ENCODE measurements at regions not wholly inside any gene's neighbourhood (a gene's known extent, or its start where the extent isn't known, plus 50 kb on each side); places are given as distances from the start of the nearest gene placed in this dataset.

DNA sequence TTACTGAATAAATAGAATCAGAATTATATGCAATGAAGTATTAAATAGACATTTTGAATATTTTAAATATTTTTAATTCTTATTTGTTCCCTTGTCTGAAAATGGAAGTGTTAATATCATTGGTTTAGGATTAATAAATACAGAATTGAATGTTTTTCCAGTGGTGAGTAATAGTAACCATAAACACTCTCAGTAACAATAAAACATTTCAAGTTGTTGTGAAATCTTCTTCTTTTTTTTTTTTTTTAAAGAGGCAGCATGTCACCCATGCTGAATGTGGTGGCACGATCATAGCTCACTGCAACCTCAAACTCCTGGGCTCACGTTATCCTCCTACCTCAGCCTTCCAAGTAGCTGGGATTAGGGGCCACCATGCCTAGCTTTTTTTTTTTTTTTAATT is 86.2 kb upstream of the ZBTB18 start (continued):
- TF ChIP-seq BCL11A (IDR thresholded peaks at IDR 0.05; ENCODE audit: low read depth in 2 of 2, low read length in 2 of 2): no peak
- TF ChIP-seq RBBP5 (IDR thresholded peaks at IDR 0.05; ENCODE audit: borderline replicate concordance, low read depth, low read length): no peak
- TF ChIP-seq SRF (IDR thresholded peaks at IDR 0.05; ENCODE audit: low read depth, low read length): no peak
- TF ChIP-seq, protein P1, sequence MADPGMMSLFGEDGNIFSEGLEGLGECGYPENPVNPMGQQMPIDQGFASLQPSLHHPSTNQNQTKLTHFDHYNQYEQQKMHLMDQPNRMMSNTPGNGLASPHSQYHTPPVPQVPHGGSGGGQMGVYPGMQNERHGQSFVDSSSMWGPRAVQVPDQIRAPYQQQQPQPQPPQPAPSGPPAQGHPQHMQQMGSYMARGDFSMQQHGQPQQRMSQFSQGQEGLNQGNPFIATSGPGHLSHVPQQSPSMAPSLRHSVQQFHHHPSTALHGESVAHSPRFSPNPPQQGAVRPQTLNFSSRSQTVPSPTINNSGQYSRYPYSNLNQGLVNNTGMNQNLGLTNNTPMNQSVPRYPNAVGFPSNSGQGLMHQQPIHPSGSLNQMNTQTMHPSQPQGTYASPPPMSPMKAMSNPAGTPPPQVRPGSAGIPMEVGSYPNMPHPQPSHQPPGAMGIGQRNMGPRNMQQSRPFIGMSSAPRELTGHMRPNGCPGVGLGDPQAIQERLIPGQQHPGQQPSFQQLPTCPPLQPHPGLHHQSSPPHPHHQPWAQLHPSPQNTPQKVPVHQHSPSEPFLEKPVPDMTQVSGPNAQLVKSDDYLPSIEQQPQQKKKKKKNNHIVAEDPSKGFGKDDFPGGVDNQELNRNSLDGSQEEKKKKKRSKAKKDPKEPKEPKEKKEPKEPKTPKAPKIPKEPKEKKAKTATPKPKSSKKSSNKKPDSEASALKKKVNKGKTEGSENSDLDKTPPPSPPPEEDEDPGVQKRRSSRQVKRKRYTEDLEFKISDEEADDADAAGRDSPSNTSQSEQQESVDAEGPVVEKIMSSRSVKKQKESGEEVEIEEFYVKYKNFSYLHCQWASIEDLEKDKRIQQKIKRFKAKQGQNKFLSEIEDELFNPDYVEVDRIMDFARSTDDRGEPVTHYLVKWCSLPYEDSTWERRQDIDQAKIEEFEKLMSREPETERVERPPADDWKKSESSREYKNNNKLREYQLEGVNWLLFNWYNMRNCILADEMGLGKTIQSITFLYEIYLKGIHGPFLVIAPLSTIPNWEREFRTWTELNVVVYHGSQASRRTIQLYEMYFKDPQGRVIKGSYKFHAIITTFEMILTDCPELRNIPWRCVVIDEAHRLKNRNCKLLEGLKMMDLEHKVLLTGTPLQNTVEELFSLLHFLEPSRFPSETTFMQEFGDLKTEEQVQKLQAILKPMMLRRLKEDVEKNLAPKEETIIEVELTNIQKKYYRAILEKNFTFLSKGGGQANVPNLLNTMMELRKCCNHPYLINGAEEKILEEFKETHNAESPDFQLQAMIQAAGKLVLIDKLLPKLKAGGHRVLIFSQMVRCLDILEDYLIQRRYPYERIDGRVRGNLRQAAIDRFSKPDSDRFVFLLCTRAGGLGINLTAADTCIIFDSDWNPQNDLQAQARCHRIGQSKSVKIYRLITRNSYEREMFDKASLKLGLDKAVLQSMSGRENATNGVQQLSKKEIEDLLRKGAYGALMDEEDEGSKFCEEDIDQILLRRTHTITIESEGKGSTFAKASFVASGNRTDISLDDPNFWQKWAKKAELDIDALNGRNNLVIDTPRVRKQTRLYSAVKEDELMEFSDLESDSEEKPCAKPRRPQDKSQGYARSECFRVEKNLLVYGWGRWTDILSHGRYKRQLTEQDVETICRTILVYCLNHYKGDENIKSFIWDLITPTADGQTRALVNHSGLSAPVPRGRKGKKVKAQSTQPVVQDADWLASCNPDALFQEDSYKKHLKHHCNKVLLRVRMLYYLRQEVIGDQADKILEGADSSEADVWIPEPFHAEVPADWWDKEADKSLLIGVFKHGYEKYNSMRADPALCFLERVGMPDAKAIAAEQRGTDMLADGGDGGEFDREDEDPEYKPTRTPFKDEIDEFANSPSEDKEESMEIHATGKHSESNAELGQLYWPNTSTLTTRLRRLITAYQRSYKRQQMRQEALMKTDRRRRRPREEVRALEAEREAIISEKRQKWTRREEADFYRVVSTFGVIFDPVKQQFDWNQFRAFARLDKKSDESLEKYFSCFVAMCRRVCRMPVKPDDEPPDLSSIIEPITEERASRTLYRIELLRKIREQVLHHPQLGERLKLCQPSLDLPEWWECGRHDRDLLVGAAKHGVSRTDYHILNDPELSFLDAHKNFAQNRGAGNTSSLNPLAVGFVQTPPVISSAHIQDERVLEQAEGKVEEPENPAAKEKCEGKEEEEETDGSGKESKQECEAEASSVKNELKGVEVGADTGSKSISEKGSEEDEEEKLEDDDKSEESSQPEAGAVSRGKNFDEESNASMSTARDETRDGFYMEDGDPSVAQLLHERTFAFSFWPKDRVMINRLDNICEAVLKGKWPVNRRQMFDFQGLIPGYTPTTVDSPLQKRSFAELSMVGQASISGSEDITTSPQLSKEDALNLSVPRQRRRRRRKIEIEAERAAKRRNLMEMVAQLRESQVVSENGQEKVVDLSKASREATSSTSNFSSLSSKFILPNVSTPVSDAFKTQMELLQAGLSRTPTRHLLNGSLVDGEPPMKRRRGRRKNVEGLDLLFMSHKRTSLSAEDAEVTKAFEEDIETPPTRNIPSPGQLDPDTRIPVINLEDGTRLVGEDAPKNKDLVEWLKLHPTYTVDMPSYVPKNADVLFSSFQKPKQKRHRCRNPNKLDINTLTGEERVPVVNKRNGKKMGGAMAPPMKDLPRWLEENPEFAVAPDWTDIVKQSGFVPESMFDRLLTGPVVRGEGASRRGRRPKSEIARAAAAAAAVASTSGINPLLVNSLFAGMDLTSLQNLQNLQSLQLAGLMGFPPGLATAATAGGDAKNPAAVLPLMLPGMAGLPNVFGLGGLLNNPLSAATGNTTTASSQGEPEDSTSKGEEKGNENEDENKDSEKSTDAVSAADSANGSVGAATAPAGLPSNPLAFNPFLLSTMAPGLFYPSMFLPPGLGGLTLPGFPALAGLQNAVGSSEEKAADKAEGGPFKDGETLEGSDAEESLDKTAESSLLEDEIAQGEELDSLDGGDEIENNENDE (IDR thresholded peaks at IDR 0.05; ENCODE audit: insufficient replicate concordance, low read length): no peak
- TF ChIP-seq TCF12 (IDR thresholded peaks at IDR 0.05; ENCODE audit: low read depth, low read length): no peak
- no peak for TF ChIP-seq JUND (IDR thresholded peaks at IDR 0.05; ENCODE audit: low read length)

All from H1 (cell line).